ENCODE measurements at regions not wholly inside any gene's neighbourhood (a gene's known extent, or its start where the extent isn't known, plus 50 kb on each side); places are given as distances from the start of the nearest gene placed in this dataset.
A peak's percentile ranks its signal among the peaks of the same experiment; 100 is the strongest.

DNA sequence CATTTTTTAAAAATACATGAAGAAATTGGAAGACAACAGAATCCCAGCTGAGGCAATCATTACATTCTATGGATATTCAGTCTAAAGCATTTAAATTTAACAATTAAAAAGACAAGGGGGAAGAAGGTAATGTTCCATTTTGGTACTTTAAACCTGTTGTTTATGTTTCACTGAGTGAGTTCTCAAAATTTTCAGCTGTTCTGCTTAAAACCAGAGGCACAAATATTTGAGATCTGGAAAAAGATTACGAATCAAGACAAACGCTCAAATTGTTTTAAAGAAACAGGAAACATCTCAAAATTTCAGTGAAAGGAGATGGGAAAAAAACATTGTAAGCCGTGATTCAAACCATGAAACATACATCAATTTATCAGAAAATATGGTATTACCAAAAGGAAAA lies 656.2 kb upstream of the CHAC2 start:
- no peak for DNase-seq (ENCODE audit: low spot score)

DNA sequence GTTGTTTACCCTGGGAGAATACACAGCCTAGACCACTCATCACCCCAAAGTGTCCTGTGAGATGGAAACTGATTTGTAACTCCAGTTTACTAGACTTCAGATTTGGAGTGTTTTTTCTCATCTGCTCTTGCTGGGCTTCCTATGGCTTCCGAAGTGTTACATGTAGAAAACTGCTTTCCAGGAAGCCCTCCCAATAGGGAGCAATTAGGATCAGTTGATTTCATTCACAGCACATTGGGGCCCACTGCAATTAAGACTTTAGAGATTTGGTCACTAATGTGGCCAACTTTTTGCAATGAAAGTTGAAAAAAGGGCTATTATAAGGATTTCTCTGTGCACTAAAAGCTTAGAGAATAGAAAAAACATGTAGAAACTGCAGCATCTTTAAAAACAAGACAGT lies 656.6 kb upstream of the CHAC2 start:
- no peak for DNase-seq (ENCODE audit: low spot score)

DNA sequence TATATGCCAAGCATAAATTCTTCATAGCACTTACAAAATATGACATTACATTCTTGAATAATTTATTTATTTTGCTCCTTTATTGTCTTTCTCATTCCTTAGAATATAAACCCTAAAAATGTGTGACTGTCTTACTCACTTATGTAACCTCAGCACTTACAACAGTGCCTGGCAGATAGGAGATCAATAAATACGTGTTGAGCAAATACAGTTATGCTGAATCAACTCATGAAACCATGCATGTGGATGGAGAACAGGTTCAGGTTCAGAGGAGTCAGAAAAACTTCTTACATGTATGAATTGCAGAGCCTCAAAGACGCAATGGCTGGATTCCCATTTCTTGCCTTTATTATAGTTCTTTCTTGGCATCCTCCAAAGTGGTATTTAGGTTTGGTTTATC lies 659.4 kb upstream of the CHAC2 start:
- DNase-seq (ENCODE audit: low spot score): no peak

DNA sequence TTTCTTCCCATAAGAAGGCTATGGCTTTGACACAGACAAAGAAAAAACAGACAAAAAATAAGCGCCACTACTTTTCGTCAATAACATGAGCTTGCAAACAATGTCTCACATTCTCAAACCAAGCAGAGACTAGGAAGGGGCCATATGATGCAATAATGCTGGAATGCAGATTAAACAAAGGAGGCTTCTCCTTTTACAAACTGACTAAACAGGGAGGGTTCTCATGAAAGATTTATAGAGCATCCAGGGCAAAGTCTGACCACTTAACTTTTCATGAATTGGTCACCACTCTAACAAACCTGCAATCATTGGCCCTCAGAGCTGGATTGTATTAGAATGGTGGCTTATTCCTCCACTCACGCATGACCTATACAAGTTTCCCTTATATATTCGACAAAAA lies 663.3 kb upstream of the CHAC2 start:
- peak; percentile 30 for DNase-seq (ENCODE audit: low spot score)

DNA sequence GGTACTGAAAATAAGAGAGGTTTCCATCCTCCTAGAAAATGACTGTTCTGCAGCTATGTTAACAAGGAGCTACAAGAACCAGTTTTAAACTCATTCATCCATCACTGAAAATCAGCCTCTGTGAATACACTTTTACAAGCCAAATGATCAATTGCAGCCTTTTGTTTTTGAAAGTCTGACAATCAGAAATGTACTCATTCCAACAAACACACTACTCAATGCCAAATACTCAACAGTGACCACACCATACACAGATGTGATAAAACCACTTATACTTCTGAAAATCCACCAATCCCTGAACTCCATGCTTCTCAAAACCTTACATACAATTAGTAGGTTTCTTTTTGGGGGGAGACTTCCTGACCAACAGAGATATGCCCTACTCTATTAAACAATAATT lies 663.9 kb upstream of the CHAC2 start:
- DNase-seq (ENCODE audit: low spot score): no peak

DNA sequence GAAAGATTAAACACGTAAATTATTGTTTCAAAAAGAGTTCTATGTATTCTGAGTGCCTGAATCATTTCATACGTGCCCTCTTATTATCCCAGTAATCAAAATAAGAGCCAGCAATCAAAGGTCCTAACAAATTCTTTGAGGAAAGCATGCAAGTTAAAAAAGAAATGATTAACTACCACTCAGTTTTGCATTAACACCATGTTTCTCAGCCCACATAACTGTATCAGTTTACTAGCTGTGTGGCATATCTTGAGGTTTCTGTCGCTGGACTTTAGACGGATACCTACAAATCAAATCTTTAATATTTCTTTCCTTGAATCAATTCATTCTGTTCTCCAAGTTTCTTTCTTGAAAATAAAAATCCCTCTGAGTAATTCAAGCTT lies 668.9 kb upstream of the CHAC2 start:
- DNase-seq (ENCODE audit: low spot score): no peak

DNA sequence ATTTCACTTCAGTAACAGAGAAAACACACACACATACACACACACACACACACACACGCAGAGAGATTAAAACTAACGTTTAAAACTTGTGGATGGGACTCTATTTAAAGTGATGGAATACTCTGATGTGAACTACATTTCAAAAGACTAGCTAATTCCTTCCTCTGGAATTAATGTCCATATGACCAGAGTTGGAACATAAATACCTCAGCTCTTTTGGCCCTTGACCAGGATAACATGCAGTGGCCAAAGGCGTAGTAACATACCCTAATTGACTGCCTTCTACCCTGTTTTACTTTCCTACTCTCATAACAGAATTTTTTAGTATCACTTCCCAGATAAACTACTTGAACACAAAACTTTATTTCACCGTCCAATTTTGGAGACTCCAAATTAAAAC lies 671.3 kb upstream of the CHAC2 start:
- DNase-seq (ENCODE audit: low spot score): no peak

DNA sequence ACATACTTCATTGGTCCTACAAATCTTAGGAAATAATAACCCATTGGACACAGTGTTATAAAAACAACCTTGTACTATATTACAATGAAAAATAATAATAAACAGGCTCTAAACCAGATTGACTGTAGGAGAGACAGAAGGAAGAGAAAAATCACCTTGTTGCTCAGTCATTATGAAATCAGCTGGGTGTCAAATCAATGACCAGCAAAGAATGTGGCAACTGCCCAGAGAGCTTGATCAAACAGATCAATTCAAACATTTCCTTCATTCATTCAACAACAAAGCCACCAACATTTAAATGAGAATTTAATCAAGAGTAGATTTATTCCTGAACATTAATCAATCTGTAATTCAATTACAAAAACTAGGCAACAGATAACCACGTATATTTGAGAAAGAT lies 671.9 kb upstream of the CHAC2 start:
- DNase-seq (ENCODE audit: low spot score): no peak

DNA sequence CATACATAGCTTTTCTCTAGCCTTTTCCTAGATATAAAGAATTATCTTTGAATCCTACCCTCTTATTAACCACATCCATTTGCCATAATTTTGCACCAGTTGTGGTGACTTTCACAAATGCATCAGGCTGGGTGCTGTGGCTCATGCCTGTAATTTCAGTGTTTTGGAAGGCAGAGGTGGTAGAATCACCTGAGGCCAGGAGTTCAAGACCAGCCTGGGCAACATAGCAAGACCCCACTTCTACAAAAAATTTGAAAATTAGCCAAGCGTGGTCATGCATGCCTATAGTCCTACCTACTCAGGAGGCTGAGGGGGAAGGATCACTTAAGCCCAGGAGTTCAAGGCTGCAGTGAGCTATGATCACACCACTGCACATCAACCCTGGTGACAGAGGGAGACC lies 672.4 kb upstream of the CHAC2 start:
- DNase-seq (ENCODE audit: low spot score): no peak

DNA sequence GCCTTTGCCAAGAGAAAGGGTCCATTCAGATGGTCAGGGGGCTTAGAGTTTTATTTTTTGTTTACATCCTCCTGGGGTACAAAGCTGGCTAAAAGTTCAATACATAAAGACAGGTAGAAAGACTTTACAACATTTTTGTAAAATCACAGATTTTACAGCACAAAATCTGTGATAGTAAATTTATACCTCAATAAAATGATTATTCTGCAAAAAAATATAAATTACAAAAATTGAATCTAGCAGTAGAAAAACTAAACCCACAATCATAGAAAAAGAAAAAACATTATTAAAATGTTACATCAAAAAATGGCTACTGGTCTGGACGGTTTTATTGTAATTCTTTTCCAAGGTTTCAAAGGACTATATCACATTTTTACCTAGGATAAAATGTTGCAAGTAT lies 674.2 kb upstream of the CHAC2 start:
- no peak for DNase-seq (ENCODE audit: low spot score)

DNA sequence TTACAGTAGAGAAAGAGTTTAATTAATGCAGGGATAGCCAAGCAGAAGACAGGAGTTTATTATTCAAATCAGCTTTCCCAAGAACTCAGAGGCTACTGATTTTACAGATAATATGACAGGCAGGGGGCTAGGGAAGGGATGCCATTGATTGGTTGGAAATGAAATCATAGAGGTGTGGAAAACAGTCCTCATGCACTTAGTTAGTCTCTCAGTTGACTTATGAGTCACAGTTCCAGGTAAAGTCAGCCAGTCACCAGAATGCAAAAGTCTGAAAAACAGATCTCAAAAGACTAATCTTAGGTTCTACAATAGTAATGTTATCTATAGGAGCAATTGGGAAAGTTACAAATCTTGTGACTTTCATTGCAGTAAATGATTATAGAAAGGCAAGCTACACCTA lies 676.4 kb upstream of the CHAC2 start:
- DNase-seq (ENCODE audit: low spot score): no peak

DNA sequence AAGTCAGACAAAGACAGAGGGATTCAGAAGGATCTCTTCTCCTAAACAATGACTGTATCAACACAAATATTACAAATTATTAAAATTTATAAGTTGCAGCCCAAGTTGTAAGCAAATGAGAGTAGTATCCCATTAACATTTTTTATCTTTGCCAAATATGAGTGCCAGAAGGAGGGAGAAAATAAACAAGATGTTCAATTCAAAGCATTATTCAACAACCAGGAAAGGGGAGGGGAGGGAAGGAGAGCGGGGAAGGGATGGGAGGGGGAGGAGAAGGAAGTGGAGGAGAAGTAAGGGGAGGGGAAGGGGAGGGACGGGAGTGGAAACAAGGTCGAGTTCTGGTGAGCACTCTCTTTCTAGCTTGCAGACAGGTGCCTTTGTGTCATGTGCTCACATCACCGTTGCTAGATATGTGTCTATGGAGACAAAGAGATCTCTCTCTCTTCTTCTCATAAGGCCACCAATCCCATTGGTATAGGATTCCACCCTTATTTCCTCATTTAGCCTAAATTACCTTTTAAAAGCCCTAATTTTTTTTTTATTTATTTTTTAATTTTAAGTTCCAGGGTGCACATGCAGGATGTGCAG lies 679.6 kb upstream of the CHAC2 start:
- no peak for DNase-seq (ENCODE audit: low spot score)

DNA sequence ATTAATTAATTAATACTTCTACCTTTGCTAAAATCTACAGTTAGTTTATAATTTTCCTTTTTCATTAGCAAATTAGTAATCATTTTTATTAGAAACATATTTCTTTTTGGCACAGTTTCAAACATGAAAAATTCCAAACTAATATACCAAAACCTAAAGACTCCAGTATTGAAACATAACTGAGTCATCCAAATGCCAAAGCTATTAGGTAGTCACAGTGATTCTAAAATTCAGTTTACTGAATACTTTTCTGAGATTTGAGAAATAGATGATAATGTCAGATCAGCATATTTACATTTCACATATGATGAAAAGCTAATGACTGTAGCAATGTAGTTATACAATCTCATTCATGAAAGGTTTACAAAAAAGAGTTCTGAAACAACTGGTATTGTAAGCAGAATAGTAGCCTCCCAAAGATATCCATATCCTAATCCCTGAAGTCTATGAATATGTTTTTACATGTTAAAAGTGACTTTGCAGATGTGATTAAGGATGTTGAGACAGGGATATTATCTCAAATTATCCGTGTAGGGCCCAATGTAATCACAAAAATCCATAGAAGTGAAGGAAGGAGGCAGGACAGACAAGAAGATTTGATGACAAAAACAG lies 680.2 kb upstream of the CHAC2 start:
- DNase-seq (ENCODE audit: low spot score): no peak

DNA sequence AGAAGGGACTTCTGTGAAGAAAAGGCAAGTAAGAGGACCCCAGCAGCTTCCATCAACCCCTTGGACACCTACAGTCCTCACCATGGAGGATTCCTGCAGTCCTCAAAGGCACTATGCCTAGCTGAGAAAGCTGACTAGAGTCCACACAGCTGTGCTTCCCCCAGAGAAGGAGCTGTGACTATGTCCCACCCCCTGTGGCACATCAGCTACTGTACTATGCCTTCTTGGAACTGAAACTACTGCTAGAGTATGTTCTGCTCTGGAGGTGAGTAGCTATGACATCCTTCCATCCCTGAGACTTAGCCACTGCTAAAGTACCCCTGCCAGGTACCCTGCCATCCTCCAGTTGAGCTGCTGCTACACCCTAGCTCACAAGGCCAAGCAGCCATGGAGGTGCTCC lies 690.2 kb upstream of the CHAC2 start:
- DNase-seq (ENCODE audit: low spot score): no peak

DNA sequence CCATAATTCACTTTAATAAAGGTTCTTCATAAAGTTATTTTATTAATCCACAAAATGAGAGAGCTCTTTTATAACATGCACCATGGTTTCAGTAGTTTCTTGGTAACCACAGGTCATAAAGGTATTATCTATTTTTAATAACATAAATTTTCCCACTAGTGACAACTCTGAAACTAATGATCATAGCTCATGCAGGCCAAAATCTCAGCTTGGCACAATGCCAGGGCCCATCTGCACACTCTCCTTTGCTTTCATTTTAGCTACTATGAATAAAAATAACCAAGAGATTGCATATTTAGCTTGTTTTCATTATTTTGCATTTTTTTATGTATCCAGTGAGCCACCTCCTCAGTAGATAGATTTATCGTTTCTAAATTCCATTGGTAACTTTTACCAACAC lies 691.8 kb upstream of the CHAC2 start:
- no peak for DNase-seq (ENCODE audit: low spot score)

DNA sequence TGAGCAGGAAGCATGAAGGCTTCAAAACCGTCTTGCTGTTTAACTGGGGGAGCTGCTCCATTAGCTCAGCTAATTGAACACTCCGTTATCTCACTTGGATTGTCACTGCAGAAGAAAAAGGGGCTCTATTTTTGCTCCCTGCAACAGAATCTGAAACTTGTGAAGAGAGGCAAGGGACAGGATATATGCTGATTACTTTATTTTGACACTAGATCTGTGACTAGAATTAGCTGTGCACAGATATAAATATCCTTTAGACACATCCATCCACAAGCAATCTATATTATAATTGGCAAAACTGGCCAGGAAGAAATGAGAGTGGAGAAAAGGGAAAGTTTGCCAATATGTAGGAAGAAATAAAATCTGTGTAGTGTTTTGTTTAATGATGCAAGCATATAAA lies 700.1 kb upstream of the CHAC2 start:
- DNase-seq (ENCODE audit: low spot score): no peak

DNA sequence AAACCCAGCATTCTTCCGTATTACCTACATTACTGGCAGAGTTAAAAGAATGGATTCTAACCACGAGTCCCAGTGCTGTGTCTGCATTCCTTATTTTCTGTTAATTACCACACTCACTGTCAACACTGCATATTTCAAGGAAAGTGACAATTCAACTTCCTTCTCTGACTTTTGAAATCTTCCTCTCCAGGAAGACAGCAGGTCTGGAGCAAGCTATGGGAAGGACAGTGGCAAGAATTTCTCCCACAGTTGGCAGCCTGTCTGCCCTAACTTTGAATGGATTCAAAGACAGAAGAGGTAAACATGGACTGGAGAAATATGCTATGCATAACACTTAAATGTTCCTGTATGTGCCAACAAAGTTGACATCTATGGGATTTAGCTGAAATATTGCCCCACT lies 700.5 kb upstream of the CHAC2 start:
- no peak for DNase-seq (ENCODE audit: low spot score)

DNA sequence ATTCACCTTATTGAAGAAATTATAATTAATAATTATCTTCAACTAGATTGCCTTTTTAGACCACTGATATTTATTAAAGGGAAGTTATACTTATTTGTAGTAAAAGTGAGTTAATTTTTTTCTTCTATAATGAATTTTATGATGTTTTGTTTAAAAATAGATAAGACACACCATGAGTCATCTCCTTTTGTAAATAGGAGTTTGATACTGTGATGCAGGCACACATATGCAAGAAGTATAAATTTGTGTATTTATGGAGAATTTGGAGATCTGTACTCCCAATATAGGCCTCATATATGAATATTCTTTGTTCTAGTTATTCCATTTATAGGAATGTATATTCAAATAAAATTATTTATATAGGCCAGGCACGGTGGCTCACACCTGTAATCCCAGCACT lies 703.5 kb upstream of the CHAC2 start:
- DNase-seq (ENCODE audit: low spot score): no peak

DNA sequence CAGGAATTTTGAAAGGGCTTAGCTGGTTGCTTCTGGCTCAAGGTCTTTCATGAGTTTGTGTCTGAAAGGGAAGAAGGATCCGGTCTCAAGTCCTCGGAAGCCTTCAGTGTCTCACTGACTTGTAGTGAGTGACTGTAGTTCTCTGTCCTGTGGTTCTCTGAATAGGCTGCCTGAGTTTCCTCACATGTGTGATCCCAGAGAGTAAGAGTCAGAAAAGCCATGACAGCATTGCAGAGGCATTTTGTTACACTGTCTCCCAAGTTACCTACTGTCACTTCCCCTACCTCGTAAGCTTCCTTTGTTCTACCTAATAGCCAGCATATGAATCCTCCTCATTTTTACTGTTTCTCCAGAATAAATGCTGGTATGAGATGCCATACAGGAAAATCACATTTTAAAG lies 709.1 kb upstream of the CHAC2 start:
- no peak for DNase-seq (ENCODE audit: low spot score)

DNA sequence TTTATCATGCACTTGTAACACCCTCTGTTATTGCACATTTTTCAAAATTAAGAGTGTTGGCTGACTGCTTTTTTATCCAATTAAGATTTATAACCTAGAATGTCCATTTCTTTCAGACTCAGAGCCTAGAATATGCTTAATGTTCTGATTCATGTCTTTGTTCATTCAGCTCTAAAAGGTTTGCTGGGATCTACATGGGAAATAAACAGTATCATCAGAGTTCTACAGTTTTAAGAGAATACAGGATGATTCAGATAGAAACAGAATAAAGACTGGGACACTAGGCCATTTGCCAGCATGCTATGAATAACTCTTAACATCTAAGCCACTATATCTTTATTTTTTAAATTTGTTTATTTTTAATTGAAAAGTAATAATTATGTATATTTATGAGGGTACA lies 713.7 kb upstream of the CHAC2 start:
- DNase-seq (ENCODE audit: low spot score): no peak

DNA sequence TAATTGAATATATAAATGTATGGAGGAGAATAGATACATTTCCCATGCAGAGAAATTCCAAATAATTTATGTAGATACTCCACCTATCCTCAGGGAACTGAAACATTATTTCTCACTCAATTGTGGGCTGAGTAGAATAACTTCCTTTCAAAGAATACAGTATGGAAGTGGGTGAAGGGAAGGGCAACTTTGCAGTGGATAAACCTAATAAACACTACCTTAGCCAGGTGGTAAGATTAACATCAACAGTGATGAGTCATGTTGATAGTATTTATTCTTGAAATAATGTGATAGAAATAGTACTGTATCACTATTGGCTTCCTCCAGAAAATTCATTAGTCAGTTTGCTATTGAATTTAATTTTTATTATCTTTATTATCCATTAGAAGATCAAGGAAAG lies 716.4 kb upstream of the CHAC2 start:
- no peak for DNase-seq (ENCODE audit: low spot score)

DNA sequence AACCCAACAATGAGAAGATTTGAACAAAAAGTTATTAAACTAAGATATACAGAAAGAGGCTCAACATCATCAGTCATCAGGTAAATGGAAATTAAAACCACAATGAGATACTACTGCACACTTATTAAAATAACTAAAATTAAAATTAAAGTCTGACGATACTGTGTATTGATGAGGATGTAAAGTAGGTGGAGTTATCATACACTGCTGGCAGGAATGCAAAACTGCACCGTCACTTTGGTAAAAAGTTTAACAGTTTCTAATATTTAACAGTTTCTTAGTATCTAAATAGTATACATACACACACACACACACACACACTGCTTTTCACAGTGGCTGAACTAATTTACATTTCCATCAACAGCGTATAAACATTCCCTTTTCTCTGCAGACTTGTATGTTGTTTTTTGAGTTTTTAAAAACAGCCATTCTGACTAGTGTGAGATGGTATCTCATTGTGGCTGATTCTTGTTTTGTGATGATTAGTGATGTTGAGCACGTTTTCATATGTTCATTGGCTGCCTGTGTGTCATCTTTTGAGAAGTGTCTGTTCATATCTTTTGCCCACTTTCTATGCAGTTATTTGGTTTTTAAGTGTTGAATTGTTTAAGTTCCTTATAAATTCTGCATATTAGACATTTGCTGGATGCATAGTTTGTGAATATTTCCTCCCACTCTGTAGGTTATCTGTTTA lies 726.9 kb upstream of the CHAC2 start:
- no peak for DNase-seq (ENCODE audit: low spot score)

DNA sequence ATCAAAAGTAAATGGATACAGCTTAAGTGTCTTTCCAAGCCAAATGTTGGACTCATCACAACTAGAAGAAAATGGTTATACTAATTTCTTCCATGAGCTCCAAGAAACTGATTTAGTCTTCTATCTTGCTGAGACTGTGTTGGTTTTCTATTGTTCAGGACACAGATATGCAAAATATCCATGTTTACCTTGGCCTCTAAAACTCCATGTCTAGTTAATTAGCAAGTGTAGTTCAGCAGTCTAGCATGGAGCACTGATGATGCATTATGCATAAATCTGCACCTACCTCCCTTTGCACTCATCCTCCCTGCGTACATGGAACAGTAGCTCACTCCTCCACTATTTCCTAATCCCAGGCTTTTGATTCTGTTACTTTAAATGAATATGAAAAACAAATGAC lies 731.4 kb upstream of the CHAC2 start:
- DNase-seq (ENCODE audit: low spot score): no peak

DNA sequence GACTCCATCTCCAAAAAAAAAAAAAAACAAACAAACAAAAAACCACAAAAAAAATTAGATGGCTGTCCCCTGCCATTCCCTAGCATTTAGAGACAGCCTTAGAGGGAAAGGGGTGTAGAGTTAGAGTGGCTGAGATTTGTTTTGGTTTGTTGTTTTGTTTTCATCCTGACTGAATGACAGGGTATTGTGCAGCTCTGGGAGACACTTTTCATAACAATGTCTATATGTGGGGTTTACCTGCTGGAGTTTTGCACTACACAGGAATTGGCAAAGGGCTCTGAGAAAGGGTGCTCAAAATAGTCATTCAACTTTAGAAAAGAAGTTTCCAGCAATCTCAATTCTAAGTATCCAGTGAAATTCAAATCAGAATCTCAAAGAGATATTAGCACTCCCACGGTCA lies 732.5 kb upstream of the CHAC2 start:
- no peak for DNase-seq (ENCODE audit: low spot score)

Measured in pons (tissue), 1 donor.